IPS-15b (cell line): ENCODE measurements at regions not wholly inside any gene's neighbourhood (a gene's known extent, or its start where the extent isn't known, plus 50 kb on each side); places are given as distances from the start of the nearest gene placed in this dataset.

Experiments used
- H3K27me3 ChIP-seq: one replicate; pipeline ENCODE4 v1.6.1; 2013; ENCODE audit warnings: low read length; ENCODE audit not compliant: control insufficient read depth, insufficient read depth
- H3K36me3 ChIP-seq: one replicate; pipeline ENCODE4 v1.6.1; 2013; ENCODE audit warnings: low read length; ENCODE audit not compliant: control insufficient read depth, insufficient read depth
- H3K4me1 ChIP-seq: one replicate; pipeline ENCODE4 v1.6.1; 2013; ENCODE audit warnings: mild to moderate bottlenecking, low read length; ENCODE audit not compliant: control insufficient read depth, insufficient read depth
- H3K4me3 ChIP-seq: one replicate; pipeline ENCODE4 v1.5.1; 2013; ENCODE audit warnings: low read depth, low read length
- H3K9ac ChIP-seq: one replicate; pipeline ENCODE4 v1.6.1; 2013; ENCODE audit warnings: low read depth, mild to moderate bottlenecking, low read length
- H3K9me3 ChIP-seq: one replicate; pipeline ENCODE4 v1.6.1; 2013; ENCODE audit warnings: mild to moderate bottlenecking, low read length; ENCODE audit not compliant: control insufficient read depth, insufficient read depth

- Histone ChIP-seq H3K9ac (no peak overlapping the region), H3K4me3 (no peak overlapping the region), H3K9me3 (no peaks in the 10 kb centered on the region), H3K4me1 (peaks cover 5% of the 10 kb centered on the region), H3K27me3 (no peaks in the 10 kb centered on the region), H3K36me3 (no peaks in the 10 kb centered on the region)
These were observed 469.9 kb upstream of the IRAK1BP1 start for GRCh38 chr6:78397499-78397898.

- H3K4me3 ChIP-seq = no peak overlapping the region
- no peaks in the 10 kb centered on the region for H3K36me3 ChIP-seq
- H3K9me3 ChIP-seq = no peaks in the 10 kb centered on the region
- peaks cover 5% of the 10 kb centered on the region for H3K4me1 ChIP-seq
- H3K9ac ChIP-seq = no peak overlapping the region
- H3K27me3 ChIP-seq = no peaks in the 10 kb centered on the region
These were observed 469.1 kb upstream of the IRAK1BP1 start for GRCh38 chr6:78398292-78398691.

GRCh38 chr6:78400076-78400475, 467.3 kb upstream of the IRAK1BP1 start:
- no peak overlapping the region for H3K4me3 ChIP-seq
- no peaks in the 10 kb centered on the region for H3K27me3 ChIP-seq
- peaks cover 5% of the 10 kb centered on the region for H3K4me1 ChIP-seq
- H3K36me3 ChIP-seq = no peaks in the 10 kb centered on the region
- no peak overlapping the region for H3K9ac ChIP-seq
- H3K9me3 ChIP-seq = no peaks in the 10 kb centered on the region

- Histone ChIP-seq H3K27me3 (no peaks in the 10 kb centered on the region), H3K9ac (no peak overlapping the region), H3K4me3 (no peak overlapping the region), H3K9me3 (no peaks in the 10 kb centered on the region), H3K36me3 (no peaks in the 10 kb centered on the region), H3K4me1 (no peaks in the 10 kb centered on the region)
These were observed 440.0 kb upstream of the IRAK1BP1 start for GRCh38 chr6:78427386-78427785.

GRCh38 chr6:78430521-78430920, 436.8 kb upstream of the IRAK1BP1 start:
- H3K27me3 ChIP-seq = no peaks in the 10 kb centered on the region
- H3K4me1 ChIP-seq = no peaks in the 10 kb centered on the region
- no peak overlapping the region for H3K4me3 ChIP-seq
- H3K9ac ChIP-seq = no peak overlapping the region
- no peaks in the 10 kb centered on the region for H3K36me3 ChIP-seq
- no peaks in the 10 kb centered on the region for H3K9me3 ChIP-seq

- Histone ChIP-seq H3K27me3 (no peaks in the 10 kb centered on the region), H3K36me3 (no peaks in the 10 kb centered on the region), H3K4me3 (no peak overlapping the region), H3K4me1 (no peaks in the 10 kb centered on the region), H3K9ac (no peak overlapping the region), H3K9me3 (no peaks in the 10 kb centered on the region)
These were observed 431.7 kb upstream of the IRAK1BP1 start for GRCh38 chr6:78435671-78436070.

- Histone ChIP-seq H3K9me3 (no peaks in the 10 kb centered on the region), H3K9ac (no peak overlapping the region), H3K4me3 (no peak overlapping the region), H3K36me3 (no peaks in the 10 kb centered on the region), H3K27me3 (no peaks in the 10 kb centered on the region), H3K4me1 (no peaks in the 10 kb centered on the region)
These were observed 431.0 kb upstream of the IRAK1BP1 start for GRCh38 chr6:78436335-78436734.

- Histone ChIP-seq H3K9ac (no peak overlapping the region), H3K9me3 (no peaks in the 10 kb centered on the region), H3K36me3 (no peaks in the 10 kb centered on the region), H3K4me3 (no peak overlapping the region), H3K4me1 (no peaks in the 10 kb centered on the region), H3K27me3 (no peaks in the 10 kb centered on the region)
These were observed 429.2 kb upstream of the IRAK1BP1 start for GRCh38 chr6:78438135-78438534.

- Histone ChIP-seq H3K27me3 (no peaks in the 10 kb centered on the region), H3K36me3 (no peaks in the 10 kb centered on the region), H3K9me3 (peaks cover 2% of the 10 kb centered on the region), H3K4me3 (no peak overlapping the region), H3K9ac (no peak overlapping the region), H3K4me1 (no peaks in the 10 kb centered on the region)
These were observed 406.6 kb upstream of the IRAK1BP1 start for GRCh38 chr6:78460711-78461110.

- Histone ChIP-seq H3K4me3 (no peak overlapping the region), H3K9me3 (no peaks in the 10 kb centered on the region), H3K9ac (no peak overlapping the region), H3K36me3 (no peaks in the 10 kb centered on the region), H3K4me1 (no peaks in the 10 kb centered on the region), H3K27me3 (no peaks in the 10 kb centered on the region)
These were observed 404.6 kb upstream of the IRAK1BP1 start for GRCh38 chr6:78462728-78463127.

- no peaks in the 10 kb centered on the region for H3K9me3 ChIP-seq
- H3K9ac ChIP-seq = no peak overlapping the region
- no peaks in the 10 kb centered on the region for H3K4me1 ChIP-seq
- no peaks in the 10 kb centered on the region for H3K27me3 ChIP-seq
- H3K36me3 ChIP-seq = no peaks in the 10 kb centered on the region
- no peak overlapping the region for H3K4me3 ChIP-seq
These were observed 402.2 kb upstream of the IRAK1BP1 start for GRCh38 chr6:78465059-78465634.

GRCh38 chr6:78476561-78476960, 390.8 kb upstream of the IRAK1BP1 start:
- H3K9ac ChIP-seq = no peak overlapping the region
- H3K4me1 ChIP-seq = no peaks in the 10 kb centered on the region
- H3K9me3 ChIP-seq = no peaks in the 10 kb centered on the region
- H3K27me3 ChIP-seq = no peaks in the 10 kb centered on the region
- no peak overlapping the region for H3K4me3 ChIP-seq
- no peaks in the 10 kb centered on the region for H3K36me3 ChIP-seq
